Endothelial cell of umbilical vein (primary cell): ENCODE measurements at regions not wholly inside any gene's neighbourhood (a gene's known extent, or its start where the extent isn't known, plus 50 kb on each side); places are given as distances from the start of the nearest gene placed in this dataset.

Source experiments
- BruUV-seq: library from RNA; stranded (reverse); fragments of 400-500 nt; replicated peaks from 2 replicates; lab custom pipeline; 2021; lab: Mats Ljungman, UMichigan
- CTCF ChIA-PET: fragments of 300-600, 350-600 bp; sonication (Branson Sonifier 250); formaldehyde crosslinking; loops from one replicate; lab custom pipeline; 2021; ENCODE audit warnings: antibody characterized with exemption, inconsistent platforms; lab: Charles Lee
- POLR2A ChIA-PET: fragments of 300-600, 350-600 bp; sonication (Branson Sonifier 250); formaldehyde crosslinking; loops from one replicate; lab custom pipeline; 2021; ENCODE audit warnings: antibody characterized with exemption, inconsistent platforms; lab: Charles Lee
- DNase-seq: peaks from one replicate; pipeline ENCODE4 v3.0.0-alpha.2; 2011; ENCODE audit warnings: low read depth, low spot score
- FAIRE-seq: peaks from 2 replicates; lab custom pipeline; 2011; peaks lifted over from hg19 to GRCh38; lab: Jason Lieb, UNC
- H2AFZ ChIP-seq: 2 replicates; pipeline ENCODE4 v1.6.0; 2012; ENCODE audit warnings: low read depth, low read length, control low read depth, inconsistent platforms
- H3K27ac ChIP-seq: 2 replicates; pipeline ENCODE4 v1.5.1; 2011; ENCODE audit warnings: low read depth, mild to moderate bottlenecking, control low read depth, low read length, moderate library complexity; ENCODE audit not compliant: insufficient read depth
- H3K27me3 ChIP-seq, 2 experiments: 2 replicates each; pipeline versions ENCODE4 v1.6.0 to v1.6.1; 2011; ENCODE audit warnings: low read length in 2 of 2, mixed read lengths in 1 of 2; ENCODE audit not compliant: control insufficient read depth in 2 of 2, insufficient read depth in 2 of 2
- H3K36me3 ChIP-seq, 2 experiments: 2 replicates in 1 of 2; 3 replicates in 1 of 2; pipeline ENCODE4 v1.5.1; 2011; ENCODE audit warnings: low read length in 2 of 2, mild to moderate bottlenecking in 1 of 2, moderate library complexity in 1 of 2; ENCODE audit not compliant: control insufficient read depth in 2 of 2, insufficient read depth in 2 of 2; ENCODE audit errors: extremely low read depth in 1 of 2
- H3K4me1 ChIP-seq: 3 replicates; pipeline ENCODE4 v1.5.1; 2011; ENCODE audit warnings: mild to moderate bottlenecking, low read length; ENCODE audit not compliant: control insufficient read depth, insufficient read depth; ENCODE audit errors: extremely low read depth
- H3K4me2 ChIP-seq: 2 replicates; pipeline ENCODE4 v1.6.1; 2011; ENCODE audit warnings: low read length, control low read depth, mixed read lengths; ENCODE audit not compliant: insufficient read depth
- H3K4me3 ChIP-seq, 3 experiments: fragments of 200-600 bp in 1 of 3; sonication (generic), shearing (Covaris generic) in 1 of 3; replicated peaks in 1 of 3; 2 replicates each; pipeline ENCODE4 v1.5.1; 2011 to 2016; ENCODE audit warnings: control low read depth in 3 of 3, low read length in 3 of 3, mild to moderate bottlenecking in 2 of 3, inconsistent platforms in 1 of 3, low read depth in 1 of 3, moderate library complexity in 1 of 3; ENCODE audit not compliant: insufficient read depth in 1 of 3
- H3K79me2 ChIP-seq: 2 replicates; pipeline ENCODE4 v1.6.0; 2012; ENCODE audit warnings: low read length, inconsistent platforms; ENCODE audit not compliant: control insufficient read depth, insufficient read depth
- H3K9ac ChIP-seq: replicated peaks from 2 replicates; pipeline ENCODE3; 2011; ENCODE audit warnings: low read length, control low read depth; ENCODE audit not compliant: insufficient read depth; ENCODE audit errors: extremely low read depth
- H3K9me1 ChIP-seq: replicated peaks from 3 replicates; pipeline ENCODE4 v1.6.0; 2011; ENCODE audit warnings: mild to moderate bottlenecking, low read length; ENCODE audit not compliant: control insufficient read depth, insufficient read depth; ENCODE audit errors: extremely low read depth
- H3K9me3 ChIP-seq: replicated peaks from 2 replicates; pipeline ENCODE4 v1.5.1; 2012; ENCODE audit warnings: low read length, inconsistent platforms; ENCODE audit not compliant: control insufficient read depth, insufficient read depth
- H4K20me1 ChIP-seq: replicated peaks from 2 replicates; pipeline ENCODE3; 2011; ENCODE audit warnings: mild to moderate bottlenecking, low read length; ENCODE audit not compliant: control insufficient read depth, insufficient read depth; ENCODE audit errors: extremely low read depth
- EZH2 ChIP-seq: IDR thresholded peaks from 2 replicates; pipeline ENCODE4 v1.6.1; 2012; ENCODE audit warnings: borderline replicate concordance, low read depth, mild to moderate bottlenecking, moderate library complexity, low read length, inconsistent platforms; ENCODE audit not compliant: severe bottlenecking
- FOS ChIP-seq: IDR thresholded peaks from 2 replicates; pipeline ENCODE4 v1.6.1; 2011; ENCODE audit warnings: mild to moderate bottlenecking, low read length, moderate library complexity, borderline replicate concordance; ENCODE audit not compliant: insufficient read depth
- GATA2 ChIP-seq: IDR thresholded peaks from 2 replicates; pipeline ENCODE4 v1.7.0; 2011; ENCODE audit warnings: low read depth, mild to moderate bottlenecking, moderate library complexity, mixed read lengths, low read length; ENCODE audit not compliant: insufficient read length, insufficient read depth
- JUN ChIP-seq: IDR thresholded peaks from 2 replicates; pipeline ENCODE4 v1.6.1; 2011; ENCODE audit warnings: borderline replicate concordance, low read depth; ENCODE audit not compliant: insufficient read length, insufficient read depth
- MYC ChIP-seq: IDR thresholded peaks from one replicate; pipeline ENCODE4 v1.6.1; 2011; ENCODE audit warnings: mild to moderate bottlenecking, low read depth, low read length
- POLR2A ChIP-seq: IDR thresholded peaks from 2 replicates; pipeline ENCODE4 v1.6.1; 2012; ENCODE audit warnings: low read depth, mild to moderate bottlenecking, control low read depth, low read length
- POLR2AphosphoS5 ChIP-seq: IDR thresholded peaks from 2 replicates; pipeline ENCODE4 v1.6.1; 2012; ENCODE audit warnings: low read depth, mild to moderate bottlenecking, control low read depth, low read length, moderate library complexity; ENCODE audit not compliant: insufficient read depth
- dilution Hi-C: fragments of 300-500 bp; cut with MboI; formaldehyde crosslinking; loops from one replicate; pipeline ENCODE4 v1.15.0; 2019; ENCODE audit warnings: low sequenced_read_pairs; ENCODE audit not compliant: extremely low pct_ligation_motif_present
- intact Hi-C: fragments of 100-400 bp; cut with micrococcal nuclease; formaldehyde crosslinking; loops from one replicate; pipeline ENCODE4 v1.10.0; 2022
- TF ChIP-seq, protein P1 (sequence below), 2 donors: IDR thresholded peaks; 1 replicate in 1 of 2; 2 replicates in 1 of 2; pipeline ENCODE4 v1.5.1; 2011; ENCODE audit warnings: low read length in 2 of 2, mild to moderate bottlenecking in 2 of 2, moderate library complexity in 2 of 2, control low read depth in 1 of 2, inconsistent platforms in 1 of 2, low read depth in 1 of 2; ENCODE audit not compliant: insufficient read depth in 1 of 2; ENCODE audit errors: extremely low read depth in 1 of 2
- TF ChIP-seq, protein P2 (sequence below): IDR thresholded peaks from 2 replicates; pipeline ENCODE4 v1.6.1; 2011; ENCODE audit not compliant: insufficient read depth, insufficient read length

DNA sequence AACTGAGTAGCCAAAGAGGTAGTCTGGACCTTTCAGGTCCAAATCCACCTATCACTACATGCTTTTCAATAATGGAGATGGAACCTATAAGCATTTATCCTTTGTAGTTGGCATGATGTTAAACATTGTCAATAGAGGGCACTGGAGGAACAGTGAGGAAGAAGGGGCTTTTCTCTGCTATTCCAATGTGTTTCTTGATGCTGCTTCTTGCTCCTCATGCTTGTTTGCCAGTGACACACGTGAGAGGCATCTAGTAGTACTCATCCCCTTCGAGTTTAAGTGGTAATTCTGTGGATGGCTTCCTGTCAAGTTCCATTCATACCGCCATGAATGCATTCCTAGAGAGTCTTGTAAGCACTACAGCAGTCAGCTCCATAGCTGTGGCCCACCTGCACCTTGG is 84.0 kb downstream of the NAA11 start:
- H3K4me2 ChIP-seq, result no peak overlapping the region
- dilution Hi-C loops (no loop called here), intact Hi-C loops (no loop called here)
- ChIA-PET CTCF (interaction anchor here (0.9 kb wide), 1 partner anchor 975 kb away, joined by 3 read pairs; no protein-coding TSS in a partner anchor), POLR2A (no interaction called here)
- H3K4me3 ChIP-seq, result no peak overlapping the region
- H3K9ac ChIP-seq, result no peak overlapping the region
- no peaks in the 10 kb centered on the region for H3K4me1 ChIP-seq
- no peaks in the 10 kb centered on the region for H3K9me1 ChIP-seq
- H3K79me2 ChIP-seq, result no peaks in the 10 kb centered on the region
- no peaks in the 10 kb centered on the region for H3K27me3 ChIP-seq
- H2AFZ ChIP-seq, result no peak overlapping the region
- DNase-seq, result peak; percentile 8
- no peak for TF ChIP-seq FOS
- FAIRE-seq, result no peak
- BruUV-seq, result no TSS peak
- no peaks in the 10 kb centered on the region for H4K20me1 ChIP-seq
- H3K36me3 ChIP-seq, result no peaks in the 10 kb centered on the region
- H3K27ac ChIP-seq, result no peak overlapping the region
- no peaks in the 10 kb centered on the region for H3K9me3 ChIP-seq

DNA sequence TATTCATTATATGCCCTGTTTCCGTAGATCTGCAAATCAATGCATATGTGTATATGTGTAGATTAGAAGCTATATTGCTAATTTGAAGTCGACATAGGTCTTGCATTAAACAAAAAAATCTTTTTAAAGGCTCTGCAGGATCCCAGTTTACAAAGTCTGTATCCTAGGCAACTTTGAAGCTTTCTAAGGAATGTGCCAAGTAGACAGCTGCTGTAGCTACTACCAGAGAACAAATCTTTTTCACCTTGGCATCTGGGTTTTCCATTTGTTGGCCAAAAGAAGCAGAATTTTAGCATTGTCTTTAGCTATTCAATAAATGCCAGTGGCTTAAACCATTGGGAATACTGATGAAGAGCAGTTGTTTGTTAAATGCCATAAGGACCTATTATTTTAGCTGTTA is 88.0 kb downstream of the NAA11 start:
- H3K9me1 ChIP-seq, result no peaks in the 10 kb centered on the region
- H4K20me1 ChIP-seq, result no peaks in the 10 kb centered on the region
- H3K4me2 ChIP-seq, result no peak overlapping the region
- POLR2A ChIA-PET, result no interaction called here
- H2AFZ ChIP-seq, result no peak overlapping the region
- H3K27ac ChIP-seq, result no peak overlapping the region
- no peaks in the 10 kb centered on the region for H3K36me3 ChIP-seq
- TF ChIP-seq JUN (no peak), GATA2 (no peak), FOS (no peak), POLR2AphosphoS5 (no peak), MYC (no peak), EZH2 (no peak), POLR2A (no peak)
- TF ChIP-seq, protein P1, sequence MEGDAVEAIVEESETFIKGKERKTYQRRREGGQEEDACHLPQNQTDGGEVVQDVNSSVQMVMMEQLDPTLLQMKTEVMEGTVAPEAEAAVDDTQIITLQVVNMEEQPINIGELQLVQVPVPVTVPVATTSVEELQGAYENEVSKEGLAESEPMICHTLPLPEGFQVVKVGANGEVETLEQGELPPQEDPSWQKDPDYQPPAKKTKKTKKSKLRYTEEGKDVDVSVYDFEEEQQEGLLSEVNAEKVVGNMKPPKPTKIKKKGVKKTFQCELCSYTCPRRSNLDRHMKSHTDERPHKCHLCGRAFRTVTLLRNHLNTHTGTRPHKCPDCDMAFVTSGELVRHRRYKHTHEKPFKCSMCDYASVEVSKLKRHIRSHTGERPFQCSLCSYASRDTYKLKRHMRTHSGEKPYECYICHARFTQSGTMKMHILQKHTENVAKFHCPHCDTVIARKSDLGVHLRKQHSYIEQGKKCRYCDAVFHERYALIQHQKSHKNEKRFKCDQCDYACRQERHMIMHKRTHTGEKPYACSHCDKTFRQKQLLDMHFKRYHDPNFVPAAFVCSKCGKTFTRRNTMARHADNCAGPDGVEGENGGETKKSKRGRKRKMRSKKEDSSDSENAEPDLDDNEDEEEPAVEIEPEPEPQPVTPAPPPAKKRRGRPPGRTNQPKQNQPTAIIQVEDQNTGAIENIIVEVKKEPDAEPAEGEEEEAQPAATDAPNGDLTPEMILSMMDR (IDR thresholded peaks at IDR 0.05; ENCODE audit: extremely low read depth in 1 of 2, insufficient read depth in 1 of 2, low read depth in 1 of 2, low read length in 2 of 2), result no peak
- TF ChIP-seq, protein P2, sequence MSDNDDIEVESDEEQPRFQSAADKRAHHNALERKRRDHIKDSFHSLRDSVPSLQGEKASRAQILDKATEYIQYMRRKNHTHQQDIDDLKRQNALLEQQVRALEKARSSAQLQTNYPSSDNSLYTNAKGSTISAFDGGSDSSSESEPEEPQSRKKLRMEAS, result no peak
- no TSS peak for BruUV-seq
- H3K4me1 ChIP-seq, result no peaks in the 10 kb centered on the region
- FAIRE-seq (no peak), DNase-seq (no peak)
- no peak overlapping the region for H3K4me3 ChIP-seq
- CTCF ChIA-PET, result interaction anchor here (1.5 kb wide), 1 partner anchor 29 kb away, joined by 3 read pairs; no protein-coding TSS in a partner anchor
- no peak overlapping the region for H3K9ac ChIP-seq
- dilution Hi-C loops, result no loop called here
- intact Hi-C loops, result no loop called here
- H3K9me3 ChIP-seq, result no peaks in the 10 kb centered on the region
- H3K79me2 ChIP-seq, result no peaks in the 10 kb centered on the region
- H3K27me3 ChIP-seq, result no peaks in the 10 kb centered on the region
